Mesenchymal stem cell (in vitro differentiated cells and primary cell): ENCODE measurements at regions not wholly inside any gene's neighbourhood (a gene's known extent, or its start where the extent isn't known, plus 50 kb on each side); places are given as distances from the start of the nearest gene placed in this dataset.
A peak's percentile ranks its signal among the peaks of the same experiment; 100 is the strongest.

Source experiments
- DNase-seq: peaks from one replicate; pipeline ENCODE4 v3.0.0-alpha.2; 2013
- H2AFZ ChIP-seq: one replicate; pipeline ENCODE4 v1.6.1; 2013; ENCODE audit warnings: low read depth, mild to moderate bottlenecking, control low read depth, inconsistent platforms, low read length, moderate library complexity
- H2AK5ac ChIP-seq: 2 replicates; pipeline ENCODE4 v1.6.1; 2013; ENCODE audit warnings: low read length, moderate library complexity, mild to moderate bottlenecking, inconsistent platforms; ENCODE audit not compliant: severe bottlenecking
- H2BK120ac ChIP-seq: one replicate; pipeline ENCODE4 v1.6.1; 2013; ENCODE audit warnings: low read depth, mild to moderate bottlenecking, inconsistent platforms, low read length, moderate library complexity
- H2BK12ac ChIP-seq, 2 experiments: one replicate each; pipeline ENCODE4 v1.6.1; 2013; ENCODE audit warnings: inconsistent platforms in 2 of 2, low read length in 2 of 2, mild to moderate bottlenecking in 2 of 2, moderate library complexity in 2 of 2, control low read depth in 1 of 2
- H2BK15ac ChIP-seq: one replicate; pipeline ENCODE4 v1.6.1; 2013; ENCODE audit warnings: mild to moderate bottlenecking, low read depth, inconsistent platforms; ENCODE audit not compliant: poor library complexity, severe bottlenecking
- H2BK5ac ChIP-seq: 2 replicates; pipeline ENCODE4 v1.6.1; 2013; ENCODE audit warnings: low read depth, mild to moderate bottlenecking, low read length, control low read depth, inconsistent platforms; ENCODE audit not compliant: poor library complexity, severe bottlenecking
- H3K14ac ChIP-seq, 2 experiments: one replicate each; pipeline ENCODE4 v1.6.1; 2013; ENCODE audit warnings: inconsistent platforms in 2 of 2, low read length in 2 of 2, control low read depth in 1 of 2, mild to moderate bottlenecking in 1 of 2, moderate library complexity in 1 of 2
- H3K18ac ChIP-seq, 2 experiments: one replicate each; pipeline ENCODE4 v1.6.1; 2013; ENCODE audit warnings: inconsistent platforms in 2 of 2, low read length in 2 of 2, control low read depth in 1 of 2, low read depth in 1 of 2, mild to moderate bottlenecking in 1 of 2
- H3K23ac ChIP-seq, 2 experiments: one replicate each; pipeline ENCODE4 v1.6.1; 2013; ENCODE audit warnings: inconsistent platforms in 2 of 2, low read length in 2 of 2, mild to moderate bottlenecking in 2 of 2, moderate library complexity in 2 of 2, control low read depth in 1 of 2
- H3K27ac ChIP-seq: 2 replicates; pipeline ENCODE4 v1.5.1; 2013; ENCODE audit warnings: mild to moderate bottlenecking, moderate library complexity, low read length, control low read depth, inconsistent platforms; ENCODE audit not compliant: poor library complexity, severe bottlenecking
- H3K27me3 ChIP-seq, 2 experiments: 2 replicates each; pipeline versions ENCODE4 v1.6.1 to v1.7.0; 2013; ENCODE audit warnings: low read length in 2 of 2, mild to moderate bottlenecking in 2 of 2, moderate library complexity in 2 of 2, control low read depth in 1 of 2, inconsistent platforms in 1 of 2; ENCODE audit not compliant: control insufficient read depth in 1 of 2, insufficient read depth in 1 of 2
- H3K36me3 ChIP-seq, 2 experiments: 2 replicates each; pipeline versions ENCODE4 v1.6.1 to v1.7.0; 2013; ENCODE audit warnings: low read length in 2 of 2, control low read depth in 1 of 2, inconsistent platforms in 1 of 2, low read depth in 1 of 2, mild to moderate bottlenecking in 1 of 2; ENCODE audit not compliant: insufficient read depth in 2 of 2, control insufficient read depth in 1 of 2
- H3K4ac ChIP-seq, 2 experiments: one replicate each; pipeline ENCODE4 v1.6.1; 2013; ENCODE audit warnings: inconsistent platforms in 2 of 2, low read length in 2 of 2, mild to moderate bottlenecking in 2 of 2, moderate library complexity in 2 of 2, control low read depth in 1 of 2, low read depth in 1 of 2
- H3K4me1 ChIP-seq: 2 replicates; pipeline ENCODE4 v1.6.1; 2013; ENCODE audit warnings: low read depth, low read length, control low read depth; ENCODE audit not compliant: control insufficient read depth, insufficient read depth
- H3K4me2 ChIP-seq: 2 replicates; pipeline ENCODE4 v1.6.1; 2013; ENCODE audit warnings: low read length, mild to moderate bottlenecking, inconsistent platforms; ENCODE audit not compliant: poor library complexity, severe bottlenecking
- H3K4me3 ChIP-seq, 2 experiments: 2 replicates each; pipeline versions ENCODE4 v1.5.1 to v1.7.0; 2013; ENCODE audit warnings: low read length in 2 of 2, mild to moderate bottlenecking in 2 of 2, control low read depth in 1 of 2, low read depth in 1 of 2; ENCODE audit not compliant: insufficient read depth in 1 of 2
- H3K79me1 ChIP-seq: replicated peaks from 2 replicates; pipeline ENCODE4 v1.6.1; 2013; ENCODE audit warnings: mild to moderate bottlenecking, control low read depth, low read length, inconsistent platforms; ENCODE audit not compliant: poor library complexity, severe bottlenecking
- H3K9ac ChIP-seq: 2 replicates; pipeline ENCODE4 v1.7.0; 2013; ENCODE audit warnings: mild to moderate bottlenecking, low read length, moderate library complexity
- H3K9me3 ChIP-seq: 2 replicates; pipeline ENCODE4 v1.7.0; 2013; ENCODE audit warnings: mild to moderate bottlenecking, low read length; ENCODE audit not compliant: control insufficient read depth
- H4K8ac ChIP-seq: one replicate; pipeline ENCODE4 v1.6.1; 2013; ENCODE audit warnings: inconsistent platforms, mild to moderate bottlenecking, low read length, moderate library complexity
- H4K91ac ChIP-seq: one replicate; pipeline ENCODE4 v1.6.1; 2013; ENCODE audit warnings: mild to moderate bottlenecking, low read length, inconsistent platforms
- WGBS: methylation state at CpG from one replicate; pipeline ENCODE4 v1.1.7; 2013; ENCODE audit warnings: mixed read lengths; 5-methylcytosine and 5-hydroxymethylcytosine counted together

GRCh38 chr12:114762490-114763110 is 78.6 kb upstream of the TBX3 start:
- no peak overlapping the region for H2AK5ac ChIP-seq
- H3K4me2 ChIP-seq: no peak overlapping the region
- peak overlapping the region; percentile 80 for H4K8ac ChIP-seq
- peak overlapping the region; percentile 87 for H4K91ac ChIP-seq
- peak overlapping the region; percentile 21 for H2BK120ac ChIP-seq
- H2BK5ac ChIP-seq: no peak overlapping the region
- no peaks in the 10 kb centered on the region for H3K4me1 ChIP-seq
- peak overlapping the region; percentile 15 to 83 for H3K18ac ChIP-seq
- H3K4ac ChIP-seq: peak overlapping the region in 1 of 2 experiments; percentile 51
- H3K23ac ChIP-seq: no peak overlapping the region
- H3K9me3 ChIP-seq: no peaks in the 10 kb centered on the region
- H2BK15ac ChIP-seq: no peak overlapping the region
- no peak overlapping the region for H2AFZ ChIP-seq
- no peaks in the 10 kb centered on the region for H3K79me1 ChIP-seq
- no peaks in the 10 kb centered on the region for H3K27me3 ChIP-seq
- H3K36me3 ChIP-seq: no peaks in the 10 kb centered on the region
- H3K9ac ChIP-seq: peak overlapping the region; percentile 67
- WGBS: 55% methylated on average over 19 of the region's 22 CpGs
- H3K4me3 ChIP-seq: peak overlapping the region in 1 of 2 experiments; percentile 40
- peak overlapping the region in 1 of 2 experiments; percentile 89 for H2BK12ac ChIP-seq
- DNase-seq: peak; percentile 98
- no peak overlapping the region for H3K14ac ChIP-seq
- H3K27ac ChIP-seq: no peak overlapping the region

DNA sequence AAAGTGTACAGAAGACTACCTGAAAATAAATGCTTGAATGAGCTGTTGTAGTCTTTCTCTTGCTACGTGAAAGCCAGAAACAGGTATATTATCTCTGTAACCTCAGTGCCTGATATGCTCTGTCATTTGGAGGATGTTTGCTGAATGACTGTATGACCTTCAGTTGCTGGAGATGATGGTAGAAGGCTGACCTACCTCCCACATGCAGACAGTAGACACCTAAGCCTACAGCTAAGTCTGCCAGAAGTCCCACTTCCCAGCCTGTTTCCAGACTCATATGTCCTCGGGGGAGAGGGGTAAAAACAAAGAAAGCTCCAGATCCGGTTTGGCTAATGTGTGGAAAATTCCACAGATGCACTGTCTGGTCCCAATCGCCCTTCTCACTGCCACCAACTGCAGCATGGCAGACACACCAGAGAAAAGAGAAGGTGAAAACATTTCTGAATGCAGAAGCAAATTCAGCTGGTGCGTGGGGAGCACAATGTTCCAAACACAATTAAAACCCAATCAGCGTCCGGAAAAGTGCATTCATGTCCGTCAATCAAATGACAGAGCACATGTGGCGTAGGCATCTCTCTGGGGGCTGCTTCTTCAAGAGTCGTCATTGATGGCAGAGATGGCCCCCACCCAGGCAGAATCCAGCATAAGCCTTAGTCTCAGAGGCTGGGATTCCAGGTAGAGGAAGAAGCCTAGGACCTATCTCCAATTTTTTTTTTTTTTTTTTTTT is 76.3 kb upstream of the TBX3 start:
- no peak overlapping the region for H2AK5ac ChIP-seq
- no peak overlapping the region for H3K4me3 ChIP-seq
- no peak overlapping the region for H3K9ac ChIP-seq
- peak overlapping the region in 1 of 2 experiments; percentile 43 for H3K18ac ChIP-seq
- H3K4me1 ChIP-seq: no peaks in the 10 kb centered on the region
- H3K4me2 ChIP-seq: no peak overlapping the region
- no peak overlapping the region for H3K23ac ChIP-seq
- no peak overlapping the region for H3K27ac ChIP-seq
- no peaks in the 10 kb centered on the region for H3K27me3 ChIP-seq
- no peak overlapping the region for H2BK5ac ChIP-seq
- H2BK12ac ChIP-seq: no peak overlapping the region
- peak overlapping the region; percentile 27 for H2BK120ac ChIP-seq
- H3K14ac ChIP-seq: no peak overlapping the region
- DNase-seq: no peak
- H2AFZ ChIP-seq: no peak overlapping the region
- no peaks in the 10 kb centered on the region for H3K79me1 ChIP-seq
- H2BK15ac ChIP-seq: no peak overlapping the region
- H4K91ac ChIP-seq: peak overlapping the region; percentile 50
- no peaks in the 10 kb centered on the region for H3K36me3 ChIP-seq
- peak overlapping the region; percentile 41 for H4K8ac ChIP-seq
- H3K4ac ChIP-seq: peak overlapping the region in 1 of 2 experiments; percentile 44
- no peaks in the 10 kb centered on the region for H3K9me3 ChIP-seq
- WGBS: 92% methylated on average over 10 of the region's 10 CpGs

DNA sequence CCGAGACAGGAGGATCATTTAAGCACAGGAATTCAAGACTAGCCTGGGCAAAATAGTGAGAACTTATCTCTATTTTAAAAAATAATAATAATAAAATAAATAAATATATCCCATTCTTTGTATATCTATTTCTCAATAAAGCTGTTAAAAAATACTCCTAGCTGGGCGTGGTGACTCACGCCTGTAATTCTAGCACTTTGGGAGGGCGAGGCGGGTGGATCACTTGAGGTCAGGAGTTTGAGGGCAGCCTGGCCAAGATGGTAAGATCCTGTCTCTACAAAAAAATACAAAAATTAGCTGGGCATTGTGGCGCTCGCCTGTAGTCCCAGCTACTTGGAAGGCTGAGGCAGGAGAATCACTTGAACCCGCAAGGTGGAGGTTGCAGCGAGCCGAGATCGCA is 75.7 kb upstream of the TBX3 start:
- H3K4me3 ChIP-seq: no peak overlapping the region

DNA sequence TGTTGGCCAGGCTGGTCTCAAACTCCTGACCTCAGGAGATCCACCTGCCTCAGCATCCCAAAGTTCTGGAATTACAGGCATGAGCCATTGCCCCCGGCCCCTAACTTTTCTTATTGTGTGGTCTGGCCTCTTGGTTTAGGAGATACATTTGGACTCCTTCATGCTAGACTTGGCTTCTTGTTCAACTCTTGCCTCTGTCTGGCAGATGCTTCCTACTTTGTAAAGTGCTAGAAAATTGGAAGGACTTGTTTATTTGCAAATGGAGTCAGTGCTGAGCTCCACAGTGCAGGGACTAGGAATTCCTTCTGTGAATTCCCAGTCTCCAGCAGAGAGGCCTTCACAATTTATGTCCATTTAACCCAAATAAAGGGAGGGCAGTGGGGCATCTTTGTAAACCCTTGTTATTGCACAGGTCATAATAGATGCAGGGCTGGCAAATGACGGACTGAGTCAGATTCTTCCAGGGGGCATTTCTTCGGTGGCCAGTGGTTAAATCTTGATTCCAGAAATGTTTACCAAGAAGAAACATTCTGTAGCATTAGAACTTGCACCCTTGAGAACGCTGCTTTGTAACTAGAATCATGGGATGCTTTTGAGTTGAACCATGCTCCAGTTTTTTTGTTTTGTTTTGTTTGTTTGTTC is 73.8 kb upstream of the TBX3 start:
- H3K4me3 ChIP-seq: no peak overlapping the region
- H3K18ac ChIP-seq: peak overlapping the region in 1 of 2 experiments; percentile 12
- H3K27ac ChIP-seq: no peak overlapping the region
- H3K4me1 ChIP-seq: no peaks in the 10 kb centered on the region
- no peak overlapping the region for H4K91ac ChIP-seq
- 93% methylated on average over 4 of the region's 4 CpGs for WGBS
- H2BK15ac ChIP-seq: no peak overlapping the region
- no peak overlapping the region for H2AK5ac ChIP-seq
- H2BK12ac ChIP-seq: no peak overlapping the region
- no peak overlapping the region for H2BK5ac ChIP-seq
- no peak overlapping the region for H4K8ac ChIP-seq
- no peak overlapping the region for H3K9ac ChIP-seq
- no peak overlapping the region for H3K23ac ChIP-seq
- no peak overlapping the region for H3K14ac ChIP-seq
- no peak overlapping the region for H2BK120ac ChIP-seq
- H2AFZ ChIP-seq: no peak overlapping the region
- H3K9me3 ChIP-seq: no peaks in the 10 kb centered on the region
- no peaks in the 10 kb centered on the region for H3K79me1 ChIP-seq
- H3K36me3 ChIP-seq: no peaks in the 10 kb centered on the region
- no peak for DNase-seq
- H3K4ac ChIP-seq: no peak overlapping the region
- no peaks in the 10 kb centered on the region for H3K27me3 ChIP-seq
- H3K4me2 ChIP-seq: no peak overlapping the region

More for the DNA sequence above, 75.7 kb upstream of the TBX3 start:
- no peak overlapping the region for H3K23ac ChIP-seq
- no peak overlapping the region for H4K91ac ChIP-seq
- H2BK5ac ChIP-seq: no peak overlapping the region
- H3K27me3 ChIP-seq: no peaks in the 10 kb centered on the region
- H3K4me1 ChIP-seq: no peaks in the 10 kb centered on the region
- H2AFZ ChIP-seq: no peak overlapping the region
- no peaks in the 10 kb centered on the region for H3K79me1 ChIP-seq
- no peak overlapping the region for H3K18ac ChIP-seq
- no peak overlapping the region for H3K4ac ChIP-seq
- no peak overlapping the region for H3K4me2 ChIP-seq
- no peak overlapping the region for H2BK12ac ChIP-seq
- no peaks in the 10 kb centered on the region for H3K9me3 ChIP-seq
- WGBS: 91% methylated on average over 4 of the region's 11 CpGs
- DNase-seq: no peak
- H2AK5ac ChIP-seq: no peak overlapping the region
- no peak overlapping the region for H3K27ac ChIP-seq
- H3K36me3 ChIP-seq: no peaks in the 10 kb centered on the region
- H3K9ac ChIP-seq: no peak overlapping the region
- H3K14ac ChIP-seq: no peak overlapping the region
- H2BK120ac ChIP-seq: no peak overlapping the region
- no peak overlapping the region for H2BK15ac ChIP-seq
- H4K8ac ChIP-seq: no peak overlapping the region
